Astrocyte (in vitro differentiated cells and primary cell): ENCODE measurements at regions not wholly inside any gene's neighbourhood (a gene's known extent, or its start where the extent isn't known, plus 50 kb on each side); places are given as distances from the start of the nearest gene placed in this dataset.

ENCODE experiments used
- DNase-seq: peaks from one replicate; pipeline ENCODE4 v3.0.0-alpha.2; 2010; ENCODE audit warnings: low read depth
- FAIRE-seq: peaks from 2 replicates; lab custom pipeline; 2011; peaks lifted over from hg19 to GRCh38; lab: Jason Lieb, UNC
- H2AFZ ChIP-seq: 2 replicates; pipeline ENCODE4 v1.6.0; 2012; ENCODE audit warnings: low read depth, low read length, inconsistent platforms
- H3K27ac ChIP-seq: 2 replicates; pipeline ENCODE4 v1.5.1; 2011; ENCODE audit warnings: low read depth, low read length, inconsistent platforms
- H3K27me3 ChIP-seq: 2 replicates; pipeline ENCODE4 v1.6.0; 2011; ENCODE audit warnings: low read length, inconsistent platforms; ENCODE audit not compliant: insufficient read depth
- H3K36me3 ChIP-seq: 2 replicates; pipeline ENCODE4 v1.5.1; 2011; ENCODE audit warnings: low read length, inconsistent platforms; ENCODE audit not compliant: insufficient read depth
- H3K4me1 ChIP-seq: 2 replicates; pipeline ENCODE4 v1.5.1; 2011; ENCODE audit warnings: low read length, inconsistent platforms; ENCODE audit not compliant: insufficient read depth
- H3K4me2 ChIP-seq: 2 replicates; pipeline ENCODE4 v1.6.0; 2012; ENCODE audit warnings: low read length, inconsistent platforms
- H3K4me3 ChIP-seq: 2 replicates; pipeline ENCODE4 v1.5.1; 2011; ENCODE audit warnings: low read depth, mild to moderate bottlenecking, low read length, inconsistent platforms; ENCODE audit not compliant: insufficient read depth
- H3K79me2 ChIP-seq: 2 replicates; pipeline ENCODE4 v1.6.0; 2012; ENCODE audit warnings: mild to moderate bottlenecking, low read length, inconsistent platforms; ENCODE audit not compliant: insufficient read depth
- H3K9ac ChIP-seq: 2 replicates; pipeline ENCODE4 v1.6.0; 2012; ENCODE audit warnings: mild to moderate bottlenecking, low read length, inconsistent platforms
- H3K9me3 ChIP-seq: 2 replicates; pipeline ENCODE4 v1.5.1; 2012; ENCODE audit warnings: low read depth, mild to moderate bottlenecking, low read length, inconsistent platforms; ENCODE audit not compliant: insufficient read depth
- H4K20me1 ChIP-seq: 2 replicates; pipeline ENCODE4 v1.6.0; 2012; ENCODE audit warnings: low read length, inconsistent platforms; ENCODE audit not compliant: insufficient read depth
- H3K27ac Mint-ChIP-seq: one replicate; pipeline ENCODE4 v1.8.0; 2021; ENCODE audit warnings: mild to moderate bottlenecking, mixed read lengths; ENCODE audit not compliant: unreplicated experiment
- H3K27me3 Mint-ChIP-seq: one replicate; pipeline ENCODE4 v1.8.0; 2021; ENCODE audit warnings: low read depth, mixed read lengths; ENCODE audit not compliant: unreplicated experiment
- H3K36me3 Mint-ChIP-seq: one replicate; pipeline ENCODE4 v1.8.0; 2021; ENCODE audit warnings: low read depth, mixed read lengths; ENCODE audit not compliant: unreplicated experiment
- H3K4me1 Mint-ChIP-seq: one replicate; pipeline ENCODE4 v1.8.0; 2021; ENCODE audit warnings: low read depth, mixed read lengths; ENCODE audit not compliant: unreplicated experiment
- H3K4me3 Mint-ChIP-seq: one replicate; pipeline ENCODE4 v1.8.0; 2021; ENCODE audit warnings: mild to moderate bottlenecking, moderate library complexity, mixed read lengths; ENCODE audit not compliant: unreplicated experiment
- H3K9me3 Mint-ChIP-seq: one replicate; pipeline ENCODE4 v1.8.0; 2021; ENCODE audit warnings: mild to moderate bottlenecking, mixed read lengths; ENCODE audit not compliant: unreplicated experiment
- EZH2 ChIP-seq: IDR thresholded peaks from 2 replicates; pipeline ENCODE4 v1.6.1; 2012; ENCODE audit warnings: mild to moderate bottlenecking, low read length, inconsistent platforms; ENCODE audit not compliant: insufficient read depth
- TF ChIP-seq, protein P1 (sequence below): IDR thresholded peaks from 2 replicates; pipeline ENCODE4 v1.5.1; 2011; ENCODE audit warnings: low read depth, mild to moderate bottlenecking, inconsistent platforms, low read length, moderate library complexity; ENCODE audit not compliant: insufficient read depth

GRCh38 chr1:90839323-90839722 lies 122.2 kb upstream of the BARHL2 start:
- H3K27me3 Mint-ChIP-seq = peaks cover 89% of the 10 kb centered on the region
- no peaks in the 10 kb centered on the region for H3K36me3 Mint-ChIP-seq
- Histone ChIP-seq H3K9ac (no peak overlapping the region), H3K4me3 (no peak overlapping the region), H3K27ac (no peak overlapping the region), H3K36me3 (no peaks in the 10 kb centered on the region), H2AFZ (no peak overlapping the region), H3K4me1 (no peaks in the 10 kb centered on the region), H3K27me3 (peaks cover 86% of the 10 kb centered on the region), H3K9me3 (no peaks in the 10 kb centered on the region), H3K4me2 (peak overlapping the region; percentile 50), H4K20me1 (no peaks in the 10 kb centered on the region), H3K79me2 (no peaks in the 10 kb centered on the region)
- H3K27ac Mint-ChIP-seq = no peak overlapping the region
- no peak for DNase-seq
- H3K9me3 Mint-ChIP-seq = peaks cover 19% of the 10 kb centered on the region
- no peak overlapping the region for H3K4me3 Mint-ChIP-seq
- H3K4me1 Mint-ChIP-seq = no peaks in the 10 kb centered on the region
- no peak for FAIRE-seq
- TF ChIP-seq EZH2 = no peak
- TF ChIP-seq, protein P1, sequence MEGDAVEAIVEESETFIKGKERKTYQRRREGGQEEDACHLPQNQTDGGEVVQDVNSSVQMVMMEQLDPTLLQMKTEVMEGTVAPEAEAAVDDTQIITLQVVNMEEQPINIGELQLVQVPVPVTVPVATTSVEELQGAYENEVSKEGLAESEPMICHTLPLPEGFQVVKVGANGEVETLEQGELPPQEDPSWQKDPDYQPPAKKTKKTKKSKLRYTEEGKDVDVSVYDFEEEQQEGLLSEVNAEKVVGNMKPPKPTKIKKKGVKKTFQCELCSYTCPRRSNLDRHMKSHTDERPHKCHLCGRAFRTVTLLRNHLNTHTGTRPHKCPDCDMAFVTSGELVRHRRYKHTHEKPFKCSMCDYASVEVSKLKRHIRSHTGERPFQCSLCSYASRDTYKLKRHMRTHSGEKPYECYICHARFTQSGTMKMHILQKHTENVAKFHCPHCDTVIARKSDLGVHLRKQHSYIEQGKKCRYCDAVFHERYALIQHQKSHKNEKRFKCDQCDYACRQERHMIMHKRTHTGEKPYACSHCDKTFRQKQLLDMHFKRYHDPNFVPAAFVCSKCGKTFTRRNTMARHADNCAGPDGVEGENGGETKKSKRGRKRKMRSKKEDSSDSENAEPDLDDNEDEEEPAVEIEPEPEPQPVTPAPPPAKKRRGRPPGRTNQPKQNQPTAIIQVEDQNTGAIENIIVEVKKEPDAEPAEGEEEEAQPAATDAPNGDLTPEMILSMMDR = no peak

DNA sequence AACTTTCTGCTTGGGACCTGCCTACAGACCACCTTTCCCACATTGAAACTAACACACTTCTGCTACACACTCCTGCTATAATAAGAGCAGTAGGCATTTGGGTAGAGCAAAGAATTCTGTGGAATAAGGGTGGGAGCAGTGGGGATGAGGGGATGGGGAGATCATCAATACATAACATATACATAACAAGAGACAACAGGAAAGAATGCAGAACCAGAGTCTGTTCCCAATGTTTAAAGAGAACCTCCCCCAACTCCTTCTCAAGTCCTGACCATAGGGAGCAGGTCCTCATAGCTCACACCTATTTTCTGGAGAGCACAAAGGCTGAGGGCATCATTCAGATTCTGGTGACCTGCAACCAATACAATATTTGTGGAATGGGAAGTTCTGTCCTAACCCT lies 121.6 kb upstream of the BARHL2 start:
- FAIRE-seq = no peak
- peaks cover 92% of the 10 kb centered on the region for H3K27me3 ChIP-seq
- peaks cover 90% of the 10 kb centered on the region for H3K27me3 Mint-ChIP-seq

DNA sequence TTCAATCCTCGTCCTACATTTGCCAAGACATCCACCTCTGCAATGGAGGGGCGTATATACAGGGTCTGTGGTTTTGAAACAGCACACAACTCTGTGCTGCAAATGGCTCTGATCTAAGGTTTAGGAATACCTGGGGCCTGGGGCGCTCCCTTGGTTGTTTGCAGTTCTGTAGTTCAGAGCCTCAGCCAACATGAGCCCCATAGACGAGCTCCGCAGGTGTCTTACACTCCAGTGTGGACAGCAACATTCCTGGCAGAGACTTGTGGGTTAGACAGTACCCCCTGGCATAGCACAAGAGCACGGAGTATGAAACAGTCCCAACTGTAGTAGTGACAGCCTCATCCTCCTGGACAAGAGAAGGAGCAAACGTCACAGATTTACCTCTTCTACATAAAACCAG lies 120.3 kb upstream of the BARHL2 start:
- no peak overlapping the region for H3K4me2 ChIP-seq

More for the DNA sequence above, 121.6 kb upstream of the BARHL2 start:
- Histone ChIP-seq H3K4me1 (no peaks in the 10 kb centered on the region), H3K27ac (no peak overlapping the region), H3K79me2 (no peaks in the 10 kb centered on the region), H2AFZ (no peak overlapping the region), H3K4me2 (no peak overlapping the region), H3K4me3 (no peak overlapping the region), H3K9ac (no peak overlapping the region), H3K9me3 (no peaks in the 10 kb centered on the region), H3K36me3 (no peaks in the 10 kb centered on the region), H4K20me1 (no peaks in the 10 kb centered on the region)
- no peak overlapping the region for H3K27ac Mint-ChIP-seq
- no peak for TF ChIP-seq EZH2
- TF ChIP-seq, protein P1 = no peak
- no peaks in the 10 kb centered on the region for H3K36me3 Mint-ChIP-seq
- H3K9me3 Mint-ChIP-seq = peaks cover 20% of the 10 kb centered on the region
- no peaks in the 10 kb centered on the region for H3K4me1 Mint-ChIP-seq
- H3K4me3 Mint-ChIP-seq = no peak overlapping the region
- DNase-seq = no peak

More for the DNA sequence above, 120.3 kb upstream of the BARHL2 start:
- Mint-ChIP-seq H3K27ac (peak overlapping the region; percentile 50), H3K36me3 (no peaks in the 10 kb centered on the region), H3K9me3 (peaks cover 20% of the 10 kb centered on the region), H3K4me3 (no peak overlapping the region), H3K4me1 (no peaks in the 10 kb centered on the region), H3K27me3 (peaks cover 89% of the 10 kb centered on the region)
- TF ChIP-seq EZH2 = no peak
- TF ChIP-seq, protein P1 = no peak
- H3K9me3 ChIP-seq = no peaks in the 10 kb centered on the region
- no peaks in the 10 kb centered on the region for H4K20me1 ChIP-seq
- no peaks in the 10 kb centered on the region for H3K36me3 ChIP-seq
- no peak overlapping the region for H3K27ac ChIP-seq
- no peaks in the 10 kb centered on the region for H3K4me1 ChIP-seq
- H3K79me2 ChIP-seq = no peaks in the 10 kb centered on the region
- H2AFZ ChIP-seq = no peak overlapping the region
- peaks cover 95% of the 10 kb centered on the region for H3K27me3 ChIP-seq
- DNase-seq = no peak
- no peak overlapping the region for H3K9ac ChIP-seq
- FAIRE-seq = no peak
- H3K4me3 ChIP-seq = no peak overlapping the region
